Suprapubic skin (tissue), 4 donors: ENCODE measurements at regions not wholly inside any gene's neighbourhood (a gene's known extent, or its start where the extent isn't known, plus 50 kb on each side); places are given as distances from the start of the nearest gene placed in this dataset.

ENCODE experiments used
- DNase-seq, 2 donors: peaks; one replicate each; pipeline ENCODE4 v3.0.0-alpha.2; 2019; ENCODE audit warnings: low spot score in 2 of 2
- H3K27ac ChIP-seq: fragments of 200-600 bp; sonication (generic); one replicate; pipeline ENCODE4 v1.5.1; 2019
- H3K27me3 ChIP-seq: fragments of 200-600 bp; sonication (generic); one replicate; pipeline ENCODE4 v1.5.1; 2019
- H3K36me3 ChIP-seq: fragments of 200-600 bp; sonication (generic); one replicate; pipeline ENCODE4 v1.5.1; 2019
- H3K4me1 ChIP-seq: fragments of 200-600 bp; sonication (generic); one replicate; pipeline ENCODE4 v1.5.1; 2019
- H3K4me3 ChIP-seq: fragments of 200-600 bp; sonication (generic); one replicate; pipeline ENCODE4 v1.5.1; 2019; ENCODE audit warnings: mild to moderate bottlenecking
- H3K9me3 ChIP-seq: fragments of 200-600 bp; sonication (generic); one replicate; pipeline ENCODE4 v1.5.1; 2019
- EP300 ChIP-seq: sonication (generic); formaldehyde crosslinking; IDR thresholded peaks from one replicate; pipeline ENCODE4 v1.6.1; 2017; ENCODE audit warnings: antibody characterized with exemption
- POLR2A ChIP-seq, 2 donors: fragments of 450-650 bp; IDR thresholded peaks; one replicate each; pipeline ENCODE4 v1.6.1; 2017; ENCODE audit warnings: antibody characterized with exemption in 2 of 2, mild to moderate bottlenecking in 2 of 2, moderate library complexity in 2 of 2
- POLR2AphosphoS5 ChIP-seq, 3 donors: sonication (generic); formaldehyde crosslinking; IDR thresholded peaks; one replicate each; pipeline ENCODE4 v1.6.1; 2017; ENCODE audit warnings: antibody characterized with exemption in 3 of 3
- WGBS: methylation state at CpG from one replicate; pipeline ENCODE4 v1.1.5; 2018; 5-methylcytosine and 5-hydroxymethylcytosine counted together
- TF ChIP-seq, protein P1 (sequence below), 2 donors: fragments of 200-600 bp in 1 of 2; fragments of 450-650 bp in 1 of 2; sonication (generic) in 1 of 2; IDR thresholded peaks; one replicate each; pipeline ENCODE4 v1.5.1; 2016 to 2019; ENCODE audit warnings: antibody characterized with exemption in 2 of 2, mild to moderate bottlenecking in 1 of 2, moderate library complexity in 1 of 2

DNA sequence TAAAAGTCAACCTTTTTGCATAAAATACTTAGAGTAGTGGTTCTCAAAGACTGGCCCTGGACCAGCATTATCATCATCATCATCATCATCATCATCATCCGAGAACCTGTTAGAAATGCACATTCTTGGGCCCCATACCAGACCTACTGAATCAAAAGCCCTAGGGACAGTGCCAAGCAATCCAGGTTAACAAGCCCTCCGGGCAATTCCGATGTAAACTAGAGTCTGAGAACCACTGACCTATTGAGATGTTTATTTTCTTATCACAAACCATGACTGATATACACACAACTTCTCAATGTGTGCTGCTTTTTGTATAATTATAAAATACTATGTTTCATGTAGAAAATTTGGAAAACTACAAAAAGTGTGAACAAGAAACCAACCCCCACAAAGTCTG is 133.4 kb upstream of the GATB start:
- peaks cover 9% of the 10 kb centered on the region for H3K4me1 ChIP-seq
- H3K27me3 ChIP-seq: no peaks in the 10 kb centered on the region
- H3K4me3 ChIP-seq: no peak overlapping the region
- TF ChIP-seq, protein P1, sequence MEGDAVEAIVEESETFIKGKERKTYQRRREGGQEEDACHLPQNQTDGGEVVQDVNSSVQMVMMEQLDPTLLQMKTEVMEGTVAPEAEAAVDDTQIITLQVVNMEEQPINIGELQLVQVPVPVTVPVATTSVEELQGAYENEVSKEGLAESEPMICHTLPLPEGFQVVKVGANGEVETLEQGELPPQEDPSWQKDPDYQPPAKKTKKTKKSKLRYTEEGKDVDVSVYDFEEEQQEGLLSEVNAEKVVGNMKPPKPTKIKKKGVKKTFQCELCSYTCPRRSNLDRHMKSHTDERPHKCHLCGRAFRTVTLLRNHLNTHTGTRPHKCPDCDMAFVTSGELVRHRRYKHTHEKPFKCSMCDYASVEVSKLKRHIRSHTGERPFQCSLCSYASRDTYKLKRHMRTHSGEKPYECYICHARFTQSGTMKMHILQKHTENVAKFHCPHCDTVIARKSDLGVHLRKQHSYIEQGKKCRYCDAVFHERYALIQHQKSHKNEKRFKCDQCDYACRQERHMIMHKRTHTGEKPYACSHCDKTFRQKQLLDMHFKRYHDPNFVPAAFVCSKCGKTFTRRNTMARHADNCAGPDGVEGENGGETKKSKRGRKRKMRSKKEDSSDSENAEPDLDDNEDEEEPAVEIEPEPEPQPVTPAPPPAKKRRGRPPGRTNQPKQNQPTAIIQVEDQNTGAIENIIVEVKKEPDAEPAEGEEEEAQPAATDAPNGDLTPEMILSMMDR (IDR thresholded peaks at IDR 0.05): no peak
- TF ChIP-seq POLR2A (IDR thresholded peaks at IDR 0.05) (no peak), EP300 (no peak), POLR2AphosphoS5 (IDR thresholded peaks at IDR 0.05) (no peak)
- 90% methylated on average over 3 of the region's 3 CpGs for WGBS
- no peaks in the 10 kb centered on the region for H3K9me3 ChIP-seq
- no peak overlapping the region for H3K27ac ChIP-seq
- DNase-seq: no peak
- H3K36me3 ChIP-seq: no peaks in the 10 kb centered on the region

DNA sequence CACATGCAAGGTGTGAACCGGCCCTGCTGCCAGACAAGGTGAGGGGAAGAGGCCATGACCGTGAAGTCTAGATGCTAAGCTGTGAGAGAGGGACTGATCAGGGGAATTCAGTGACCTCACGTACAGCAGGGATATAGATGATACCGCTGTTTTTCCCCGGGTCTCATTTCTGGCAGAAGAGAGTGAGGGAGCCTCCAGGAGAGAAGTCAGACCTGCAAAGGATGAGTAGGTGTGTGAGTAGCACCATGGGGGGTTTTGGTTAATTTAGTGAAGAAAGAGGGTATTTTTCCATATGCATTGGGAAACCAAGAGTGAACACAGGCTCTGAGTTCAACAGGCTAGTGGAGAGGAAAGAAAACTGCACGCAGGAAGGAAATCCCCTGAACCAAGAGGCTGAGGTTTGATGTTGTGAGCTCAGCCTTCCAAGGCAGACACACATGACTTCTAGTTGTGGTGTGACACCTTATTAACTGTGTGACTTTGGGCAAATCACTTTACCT is 127.6 kb upstream of the GATB start:
- H3K9me3 ChIP-seq: no peaks in the 10 kb centered on the region
- TF ChIP-seq POLR2AphosphoS5 (IDR thresholded peaks at IDR 0.05): no peak
- no peak for TF ChIP-seq EP300
- no peak for TF ChIP-seq POLR2A (IDR thresholded peaks at IDR 0.05)
- TF ChIP-seq, protein P1 (IDR thresholded peaks at IDR 0.05): no peak
- 92% methylated on average over 6 of the region's 6 CpGs for WGBS
- no peak overlapping the region for H3K27ac ChIP-seq
- peaks cover 9% of the 10 kb centered on the region for H3K4me1 ChIP-seq
- no peak for DNase-seq
- H3K27me3 ChIP-seq: no peaks in the 10 kb centered on the region
- no peak overlapping the region for H3K4me3 ChIP-seq
- H3K36me3 ChIP-seq: no peaks in the 10 kb centered on the region

DNA sequence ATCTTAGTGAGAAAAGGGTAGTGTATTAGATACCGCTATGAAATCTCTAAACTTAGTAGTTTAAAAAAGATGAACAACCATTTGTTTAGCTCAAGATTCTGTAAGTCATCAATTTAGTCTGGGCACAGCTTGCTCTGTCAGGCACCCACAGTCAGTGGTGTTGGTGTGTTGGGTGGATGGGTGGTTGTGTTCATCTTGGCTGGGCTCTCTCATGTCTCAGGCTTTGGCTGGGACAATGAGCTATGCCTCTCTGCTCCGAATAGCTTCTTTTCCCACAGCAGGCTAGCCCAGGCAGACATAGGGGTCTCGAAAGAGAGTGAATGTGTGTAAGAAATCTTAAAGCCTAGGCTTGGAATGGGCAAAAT is 127.0 kb upstream of the GATB start:
- H3K27ac ChIP-seq: no peak overlapping the region
- H3K36me3 ChIP-seq: no peaks in the 10 kb centered on the region
- H3K4me1 ChIP-seq: peaks cover 9% of the 10 kb centered on the region
- DNase-seq: no peak
- no peaks in the 10 kb centered on the region for H3K9me3 ChIP-seq
- TF ChIP-seq, protein P1 (IDR thresholded peaks at IDR 0.05): no peak
- TF ChIP-seq POLR2A (IDR thresholded peaks at IDR 0.05): no peak
- 93% methylated on average over 3 of the region's 3 CpGs for WGBS
- H3K27me3 ChIP-seq: no peaks in the 10 kb centered on the region
- no peak overlapping the region for H3K4me3 ChIP-seq

DNA sequence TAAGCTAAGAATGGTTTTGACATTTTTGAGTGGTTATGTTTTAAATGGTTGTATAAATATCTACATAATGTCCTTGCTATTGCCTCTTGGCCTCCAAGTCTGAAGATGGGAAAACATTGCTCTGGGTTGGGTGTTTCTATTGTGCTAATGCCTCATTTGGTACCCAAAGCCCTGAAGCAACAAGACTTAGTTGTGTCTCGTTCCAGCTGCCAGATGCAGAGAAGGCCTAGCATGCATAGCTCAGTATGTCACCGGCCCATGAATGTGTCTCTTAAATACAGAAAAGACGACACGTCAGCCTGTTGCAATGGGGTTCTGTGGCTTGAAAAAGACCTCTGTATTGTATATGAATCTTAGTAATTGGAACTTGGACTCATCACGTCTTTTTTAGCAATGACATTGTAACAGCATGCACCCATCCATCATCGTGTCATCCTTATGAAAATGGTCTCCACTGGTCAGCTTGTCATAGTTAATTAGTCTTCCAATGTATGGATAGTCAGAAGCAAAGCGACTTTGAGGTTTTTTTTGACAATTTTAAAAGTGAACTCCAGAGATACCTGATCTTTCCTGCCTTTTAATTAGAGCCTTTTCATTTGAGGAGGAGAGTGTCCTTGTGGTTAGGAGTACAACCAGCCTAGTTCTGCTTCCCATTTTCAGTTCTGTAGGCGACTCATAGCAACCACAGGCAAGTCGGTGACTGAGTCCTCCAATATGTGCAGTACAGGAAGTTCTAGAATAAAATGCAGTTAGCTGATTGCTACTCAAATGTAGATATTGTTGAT is 126.4 kb upstream of the GATB start:
- H3K36me3 ChIP-seq: no peaks in the 10 kb centered on the region
- no peaks in the 10 kb centered on the region for H3K9me3 ChIP-seq
- DNase-seq: no peak
- WGBS: 74% methylated on average over 9 of the region's 9 CpGs
- no peak overlapping the region for H3K4me3 ChIP-seq
- peaks cover 9% of the 10 kb centered on the region for H3K4me1 ChIP-seq
- TF ChIP-seq EP300 (no peak), POLR2A (IDR thresholded peaks at IDR 0.05) (no peak), POLR2AphosphoS5 (IDR thresholded peaks at IDR 0.05) (no peak)
- TF ChIP-seq, protein P1 (IDR thresholded peaks at IDR 0.05): no peak
- H3K27me3 ChIP-seq: no peaks in the 10 kb centered on the region
- H3K27ac ChIP-seq: no peak overlapping the region

DNA sequence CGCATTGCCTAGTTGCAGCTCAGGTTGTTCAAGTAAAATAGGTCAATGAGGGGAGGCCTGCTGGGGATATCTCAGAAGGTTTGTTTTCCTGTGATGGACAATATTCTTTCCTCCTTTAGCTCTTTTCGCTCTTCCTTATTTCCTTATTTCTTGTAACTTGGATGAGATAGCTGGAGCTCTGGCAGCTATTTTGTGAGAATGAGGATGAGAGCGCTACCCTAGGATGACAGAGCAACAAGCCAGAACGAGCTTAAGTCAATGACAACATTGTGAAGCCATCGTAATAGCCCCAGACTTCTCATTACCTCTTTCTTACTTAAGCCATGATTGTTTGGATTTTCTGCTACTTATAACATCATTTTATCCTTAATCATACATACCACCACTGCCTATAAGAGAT is 124.3 kb upstream of the GATB start:
- Histone ChIP-seq H3K4me3 (no peak overlapping the region), H3K4me1 (no peaks in the 10 kb centered on the region), H3K27ac (no peak overlapping the region), H3K36me3 (no peaks in the 10 kb centered on the region), H3K9me3 (no peaks in the 10 kb centered on the region), H3K27me3 (no peaks in the 10 kb centered on the region)
- TF ChIP-seq, protein P1 (IDR thresholded peaks at IDR 0.05): no peak
- no peak for TF ChIP-seq POLR2AphosphoS5 (IDR thresholded peaks at IDR 0.05)
- TF ChIP-seq EP300: no peak
- no peak for TF ChIP-seq POLR2A (IDR thresholded peaks at IDR 0.05)
- no peak for DNase-seq
- 96% methylated on average over 5 of the region's 5 CpGs for WGBS
